Common myeloid progenitor, CD34-positive (primary cell): ENCODE measurements at regions not wholly inside any gene's neighbourhood (a gene's known extent, or its start where the extent isn't known, plus 50 kb on each side); places are given as distances from the start of the nearest gene placed in this dataset.

Source experiments
- CTCF ChIA-PET: fragments of 350-600 bp; sonication (Branson Sonifier 250); formaldehyde crosslinking; loops from one replicate; lab custom pipeline; 2021; ENCODE audit warnings: antibody characterized with exemption; lab: Charles Lee
- POLR2A ChIA-PET: fragments of 350-600 bp; sonication (Branson Sonifier 250); formaldehyde crosslinking; loops from one replicate; lab custom pipeline; 2021; ENCODE audit warnings: antibody characterized with exemption; lab: Charles Lee
- DNase-seq, 3 donors: peaks; one replicate each; pipeline versions ENCODE4 v3.0.0 to v3.0.0-alpha.2; 2013
- H3K27ac ChIP-seq, 2 experiments: 1 replicate in 1 of 2; 2 replicates in 1 of 2; pipeline ENCODE4 v1.7.0; 2013; ENCODE audit warnings: inconsistent platforms in 2 of 2, low read length in 2 of 2, mild to moderate bottlenecking in 2 of 2, low read depth in 1 of 2, moderate library complexity in 1 of 2; ENCODE audit not compliant: severe bottlenecking in 2 of 2, insufficient read depth in 1 of 2, poor library complexity in 1 of 2
- H3K27me3 ChIP-seq, 5 experiments: replicated peaks in 2 of 5; 1 replicate in 3 of 5; 2 replicates in 2 of 5; pipeline versions ENCODE4 v1.6.1 to v1.7.0; 2013; ENCODE audit warnings: low read length in 4 of 5, mild to moderate bottlenecking in 2 of 5, moderate library complexity in 2 of 5, inconsistent platforms in 1 of 5; ENCODE audit not compliant: insufficient read depth in 5 of 5, control insufficient read depth in 4 of 5
- H3K36me3 ChIP-seq, 4 experiments: 1 replicate in 2 of 4; 2 replicates in 2 of 4; pipeline versions ENCODE4 v1.6.1 to v1.7.0; 2013; ENCODE audit warnings: low read length in 3 of 4, control low read depth in 1 of 4, mild to moderate bottlenecking in 1 of 4; ENCODE audit not compliant: control insufficient read depth in 4 of 4, insufficient read depth in 4 of 4
- H3K4me1 ChIP-seq, 4 experiments: 1 replicate in 3 of 4; 2 replicates in 1 of 4; pipeline versions ENCODE4 v1.6.1 to v1.7.1; 2013; ENCODE audit warnings: low read length in 3 of 4, mild to moderate bottlenecking in 3 of 4, control low read depth in 1 of 4, inconsistent platforms in 1 of 4, moderate library complexity in 1 of 4; ENCODE audit not compliant: control insufficient read depth in 4 of 4, insufficient read depth in 4 of 4; ENCODE audit errors: control extremely low read depth in 1 of 4
- H3K4me3 ChIP-seq, 7 experiments: 1 replicate in 4 of 7; 2 replicates in 3 of 7; pipeline versions ENCODE4 v1.5.1 to v1.7.0; 2013; ENCODE audit warnings: mild to moderate bottlenecking in 7 of 7, low read length in 6 of 7, moderate library complexity in 6 of 7, inconsistent platforms in 2 of 7, low read depth in 2 of 7, control low read depth in 1 of 7; ENCODE audit not compliant: insufficient read depth in 4 of 7, control insufficient read depth in 1 of 7; ENCODE audit errors: extremely low read depth in 1 of 7
- H3K9me3 ChIP-seq, 5 experiments: 1 replicate in 4 of 5; 2 replicates in 1 of 5; pipeline versions ENCODE4 v1.6.1 to v1.7.1; 2013; ENCODE audit warnings: low read length in 4 of 5, mild to moderate bottlenecking in 2 of 5, inconsistent platforms in 1 of 5, low read depth in 1 of 5, moderate library complexity in 1 of 5; ENCODE audit not compliant: control insufficient read depth in 4 of 5, insufficient read depth in 2 of 5; ENCODE audit errors: control extremely low read depth in 1 of 5
- WGBS: methylation state at CpG from one replicate; pipeline ENCODE4 v1.1.5; 2013; ENCODE audit not compliant: insufficient coverage; 5-methylcytosine and 5-hydroxymethylcytosine counted together

GRCh38 chr1:110285316-110285715 lies 53.9 kb upstream of the RBM15 start:
- ChIA-PET CTCF (interaction anchor here (0.6 kb wide), 1 partner anchor 28 kb away, joined by 3 read pairs; no protein-coding TSS in a partner anchor), POLR2A (no interaction called here)
- no peak overlapping the region for H3K4me3 ChIP-seq
- 98% methylated on average over 4 of the region's 4 CpGs for WGBS
- DNase-seq = no peak
- H3K27ac ChIP-seq = no peak overlapping the region
- no peaks in the 10 kb centered on the region for H3K36me3 ChIP-seq
- H3K9me3 ChIP-seq = no peaks in the 10 kb centered on the region
- H3K4me1 ChIP-seq = no peaks in the 10 kb centered on the region
- H3K27me3 ChIP-seq = no peaks in the 10 kb centered on the region

DNA sequence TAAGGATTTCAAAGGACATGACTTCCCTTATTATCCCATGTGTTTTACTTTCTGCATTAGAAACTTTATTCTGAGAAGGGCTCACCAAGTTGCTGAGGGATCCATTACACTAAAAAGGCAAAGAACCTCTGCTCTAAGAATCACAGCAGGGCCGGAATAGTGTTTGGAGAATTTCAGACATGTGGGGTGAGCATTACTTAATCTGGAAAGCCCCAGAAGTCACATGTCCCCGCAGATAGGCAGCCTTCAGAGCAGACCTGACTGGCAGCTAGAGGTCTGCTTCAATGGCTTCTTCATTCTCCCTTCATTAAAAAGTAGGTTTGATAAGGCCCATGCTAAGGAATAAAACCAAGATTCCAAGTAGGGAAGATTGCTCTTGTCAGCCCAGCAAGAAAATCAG lies 52.6 kb upstream of the RBM15 start:
- H3K9me3 ChIP-seq = no peaks in the 10 kb centered on the region
- no peak for DNase-seq
- no peak overlapping the region for H3K4me3 ChIP-seq
- H3K4me1 ChIP-seq = no peaks in the 10 kb centered on the region
- no peaks in the 10 kb centered on the region for H3K36me3 ChIP-seq
- no peak overlapping the region for H3K27ac ChIP-seq
- 50% methylated on average over 2 of the region's 2 CpGs for WGBS
- ChIA-PET CTCF (interaction anchor here (1.2 to 1.6 kb wide), 2 partner anchors 11 to 24 kb away, joined by 3 to 4 read pairs; no protein-coding TSS in a partner anchor), POLR2A (no interaction called here)
- no peaks in the 10 kb centered on the region for H3K27me3 ChIP-seq

DNA sequence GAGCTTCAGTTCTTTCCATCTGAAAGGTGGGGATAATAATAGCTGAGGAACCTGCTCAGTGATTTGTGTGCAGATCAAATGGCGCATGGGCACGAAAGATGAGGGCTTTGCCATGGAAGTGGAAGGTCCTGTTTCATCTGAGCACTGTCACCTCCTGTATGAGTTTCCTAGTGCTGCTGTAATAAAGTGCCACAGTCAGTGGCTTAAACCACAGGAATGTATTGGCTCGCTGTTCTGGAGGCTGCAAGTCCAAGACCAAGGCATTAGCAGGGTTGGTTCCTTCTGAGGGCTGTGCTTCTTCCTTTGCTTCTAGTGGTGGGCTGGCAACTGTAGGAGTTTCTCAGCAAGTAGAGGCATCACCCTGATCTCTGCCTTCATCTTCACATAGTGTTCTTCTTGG lies 51.1 kb upstream of the RBM15 start:
- no peak for DNase-seq
- ChIA-PET POLR2A (no interaction called here), CTCF (no interaction called here)
- Histone ChIP-seq H3K27ac (no peak overlapping the region), H3K36me3 (no peaks in the 10 kb centered on the region), H3K4me1 (no peaks in the 10 kb centered on the region), H3K27me3 (no peaks in the 10 kb centered on the region), H3K4me3 (no peak overlapping the region), H3K9me3 (no peaks in the 10 kb centered on the region)
- WGBS = 94% methylated on average over 3 of the region's 3 CpGs
